K562 (cell line): ENCODE measurements at regions not wholly inside any gene's neighbourhood (a gene's known extent, or its start where the extent isn't known, plus 50 kb on each side); places are given as distances from the start of the nearest gene placed in this dataset.

ENCODE experiments used
- ADNP ChIP-seq: fragments of 200-800 bp; sonication (Bioruptor generic); IDR thresholded peaks from 2 replicates; pipeline ENCODE4 v1.6.1; 2016; ENCODE audit warnings: missing genetic modification characterization, missing compliant biosample characterization
- ARID2 ChIP-seq: fragments of 450-650 bp; IDR thresholded peaks from 2 replicates; pipeline ENCODE4 v1.6.1; 2017; ENCODE audit warnings: antibody characterized with exemption, mild to moderate bottlenecking
- BRD9 ChIP-seq: fragments of 450-650 bp; IDR thresholded peaks from 2 replicates; pipeline ENCODE4 v1.6.1; 2018; ENCODE audit warnings: low read depth; ENCODE audit not compliant: partially characterized antibody
- CHD2 ChIP-seq: IDR thresholded peaks from 2 replicates; pipeline ENCODE4 v1.6.1; 2011; ENCODE audit warnings: low read depth, low read length
- DPF2 ChIP-seq: fragments of 450-650 bp; IDR thresholded peaks from 2 replicates; pipeline ENCODE4 v1.6.1; 2016
- ELF4 ChIP-seq: fragments of 450-650 bp; formaldehyde crosslinking; IDR thresholded peaks from 2 replicates; pipeline ENCODE4 v1.4.0; 2022; ENCODE audit warnings: missing genetic modification characterization
- ETV1 ChIP-seq: fragments of 450-650 bp; conservative IDR thresholded peaks from 2 replicates; pipeline ENCODE4 v1.6.1; 2016; ENCODE audit warnings: missing genetic modification characterization, control low read depth, low read depth, missing compliant biosample characterization
- FOXA1 ChIP-seq: fragments of 450-650 bp; IDR thresholded peaks from 2 replicates; pipeline ENCODE4 v1.6.1; 2016; ENCODE audit warnings: mild to moderate bottlenecking, borderline replicate concordance
- FOXK2 ChIP-seq, 2 experiments: fragments of 450-650 bp; IDR thresholded peaks in 1 of 2; conservative IDR thresholded peaks in 1 of 2; 2 replicates each; pipeline ENCODE4 v1.6.1; 2016; ENCODE audit warnings: low read depth in 2 of 2, mild to moderate bottlenecking in 1 of 2
- GMEB1 ChIP-seq: fragments of 250-450 bp; sonication (Bioruptor Pico); IDR thresholded peaks from 2 replicates; pipeline ENCODE4 v1.4.0; 2020; ENCODE audit warnings: mild to moderate bottlenecking
- IFI16 ChIP-seq: fragments of 250-450 bp; sonication (Bioruptor Pico); IDR thresholded peaks from 2 replicates; pipeline ENCODE4 v2.1.2; 2022; ENCODE audit warnings: mild to moderate bottlenecking, inconsistent platforms
- SMAD3 ChIP-seq: fragments of 450-650 bp; formaldehyde crosslinking; conservative IDR thresholded peaks from 2 replicates; pipeline ENCODE4 v1.4.0; 2020; ENCODE audit warnings: mild to moderate bottlenecking
- ZBTB40 ChIP-seq, 2 experiments: fragments of 450-650 bp in 1 of 2; sonication (generic) in 1 of 2; formaldehyde crosslinking in 1 of 2; IDR thresholded peaks; 2 replicates each; pipeline versions ENCODE4 v1.7.1 to v1.9.0; 2016 to 2022; ENCODE audit warnings: inconsistent platforms in 1 of 2, mild to moderate bottlenecking in 1 of 2, missing genetic modification reagents in 1 of 2
- ZNF431 ChIP-seq: sonication (generic); formaldehyde crosslinking; IDR thresholded peaks from 2 replicates; pipeline ENCODE4 v1.8.0; 2022; ENCODE audit warnings: mild to moderate bottlenecking, missing genetic modification reagents
- ZNF445 ChIP-seq: fragments of 250-450 bp; sonication (Bioruptor Pico); IDR thresholded peaks from 2 replicates; pipeline ENCODE4 v1.4.0; 2020; ENCODE audit warnings: low read depth, mild to moderate bottlenecking, moderate library complexity
- TF ChIP-seq, protein P1 (sequence below), 2 experiments: fragments of 450-650 bp; IDR thresholded peaks; 2 replicates each; pipeline ENCODE4 v1.6.1; 2016

GRCh38 chr10:21337171-21337792 lies 188.2 kb downstream of the SKIDA1 start (continued):
- TF ChIP-seq CHD2 (no peak), ZNF445 (CRISPR knock-in tag) (no peak), IFI16 (no peak), GMEB1 (CRISPR knock-in tag) (no peak), BRD9 (no peak), DPF2 (0 out of 2 replicates have a peak, but pooled peaks have one; percentile 4), FOXK2 (conservative IDR thresholded peaks at IDR 0.05 in 1 of 2, IDR thresholded peaks at IDR 0.05 in 1 of 2; ENCODE audit: low read depth in 2 of 2) (no peak), ZNF431 (CRISPR knock-in tag) (no peak), SMAD3 (no peak), ZBTB40 (IDR thresholded peaks at IDR 0.05) (0 out of 2 replicates have a peak, but pooled peaks have one; percentile 11), ZBTB40 (CRISPR knock-in tag; IDR thresholded peaks at IDR 0.05) (no peak; the same call in 1 of the 2 replicates), ARID2 (no peak), ADNP (tag) (peak; percentile 81; the same call in 1 of the 2 replicates), FOXA1 (no peak), ELF4 (CRISPR knock-in tag) (no peak), ETV1 (tag) (no peak)
- TF ChIP-seq, protein P1, sequence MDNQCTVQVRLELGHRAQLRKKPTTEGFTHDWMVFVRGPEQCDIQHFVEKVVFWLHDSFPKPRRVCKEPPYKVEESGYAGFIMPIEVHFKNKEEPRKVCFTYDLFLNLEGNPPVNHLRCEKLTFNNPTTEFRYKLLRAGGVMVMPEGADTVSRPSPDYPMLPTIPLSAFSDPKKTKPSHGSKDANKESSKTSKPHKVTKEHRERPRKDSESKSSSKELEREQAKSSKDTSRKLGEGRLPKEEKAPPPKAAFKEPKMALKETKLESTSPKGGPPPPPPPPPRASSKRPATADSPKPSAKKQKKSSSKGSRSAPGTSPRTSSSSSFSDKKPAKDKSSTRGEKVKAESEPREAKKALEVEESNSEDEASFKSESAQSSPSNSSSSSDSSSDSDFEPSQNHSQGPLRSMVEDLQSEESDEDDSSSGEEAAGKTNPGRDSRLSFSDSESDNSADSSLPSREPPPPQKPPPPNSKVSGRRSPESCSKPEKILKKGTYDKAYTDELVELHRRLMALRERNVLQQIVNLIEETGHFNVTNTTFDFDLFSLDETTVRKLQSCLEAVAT (IDR thresholded peaks at IDR 0.05): no peak
